ENCODE measurements at regions not wholly inside any gene's neighbourhood (a gene's known extent, or its start where the extent isn't known, plus 50 kb on each side); places are given as distances from the start of the nearest gene placed in this dataset.

- H3K27me3 ChIP-seq (ENCODE audit: insufficient read depth, low read length) = no peaks in the 10 kb centered on the region
- no peaks in the 10 kb centered on the region for H3K36me3 ChIP-seq (ENCODE audit: insufficient read depth, low read length)
- no peak overlapping the region for H3K9ac ChIP-seq (ENCODE audit: low read depth, low read length)
- H3K27ac ChIP-seq (ENCODE audit: low read depth, low read length) = no peak overlapping the region
- WGBS = 91% methylated on average over 5 of the region's 5 CpGs
- H3K4me1 ChIP-seq (ENCODE audit: insufficient read depth, low read length) = no peaks in the 10 kb centered on the region
- no peaks in the 10 kb centered on the region for H3K9me3 ChIP-seq (ENCODE audit: insufficient read depth, low read depth, low read length)
- H3K4me3 ChIP-seq (ENCODE audit: low read length) = no peak overlapping the region
Observed at GRCh38 chr1:169015464-169015863, 91.0 kb upstream of the ATP1B1 start.

GRCh38 chr1:169018751-169019150, 87.7 kb upstream of the ATP1B1 start:
- no peaks in the 10 kb centered on the region for H3K9me3 ChIP-seq (ENCODE audit: insufficient read depth, low read depth, low read length)
- H3K4me1 ChIP-seq (ENCODE audit: insufficient read depth, low read length) = no peaks in the 10 kb centered on the region
- WGBS = 85% methylated on average over 4 of the region's 4 CpGs
- no peak overlapping the region for H3K27ac ChIP-seq (ENCODE audit: low read depth, low read length)
- no peaks in the 10 kb centered on the region for H3K36me3 ChIP-seq (ENCODE audit: insufficient read depth, low read length)
- no peaks in the 10 kb centered on the region for H3K27me3 ChIP-seq (ENCODE audit: insufficient read depth, low read length)
- H3K9ac ChIP-seq (ENCODE audit: low read depth, low read length) = no peak overlapping the region
- H3K4me3 ChIP-seq (ENCODE audit: low read length) = no peak overlapping the region

GRCh38 chr1:169019419-169020058, 87.0 kb upstream of the ATP1B1 start:
- H3K4me3 ChIP-seq (ENCODE audit: low read length) = no peak overlapping the region
- no peaks in the 10 kb centered on the region for H3K4me1 ChIP-seq (ENCODE audit: insufficient read depth, low read length)
- no peaks in the 10 kb centered on the region for H3K27me3 ChIP-seq (ENCODE audit: insufficient read depth, low read length)
- WGBS = 79% methylated on average over 3 of the region's 3 CpGs
- H3K9me3 ChIP-seq (ENCODE audit: insufficient read depth, low read depth, low read length) = no peaks in the 10 kb centered on the region
- H3K36me3 ChIP-seq (ENCODE audit: insufficient read depth, low read length) = no peaks in the 10 kb centered on the region
- no peak overlapping the region for H3K27ac ChIP-seq (ENCODE audit: low read depth, low read length)
- no peak overlapping the region for H3K9ac ChIP-seq (ENCODE audit: low read depth, low read length)

DNA sequence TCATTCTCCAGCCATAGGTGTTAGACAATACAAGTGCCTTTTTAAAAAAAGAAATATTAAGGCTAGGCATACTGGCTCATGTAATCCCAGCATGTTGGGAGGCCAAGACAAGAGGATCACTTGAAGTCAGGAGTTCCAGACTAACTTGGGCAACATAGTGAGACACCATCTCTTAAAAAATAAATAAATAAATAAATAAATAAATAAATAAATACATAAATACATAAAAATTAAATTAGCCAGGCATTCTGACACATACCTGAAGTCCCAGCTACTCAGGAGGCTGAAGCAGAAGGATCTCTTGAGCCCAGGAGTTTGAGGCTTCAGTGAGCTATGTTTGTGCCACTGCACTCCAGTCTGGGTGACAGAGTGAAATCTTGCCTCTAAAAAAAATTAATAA, 85.8 kb upstream of the ATP1B1 start:
- Histone ChIP-seq H3K27ac (ENCODE audit: low read depth, low read length) (no peak overlapping the region), H3K4me3 (ENCODE audit: low read length) (no peak overlapping the region), H3K9ac (ENCODE audit: low read depth, low read length) (no peak overlapping the region), H3K4me1 (ENCODE audit: insufficient read depth, low read length) (no peaks in the 10 kb centered on the region), H3K36me3 (ENCODE audit: insufficient read depth, low read length) (no peaks in the 10 kb centered on the region), H3K9me3 (ENCODE audit: insufficient read depth, low read depth, low read length) (no peaks in the 10 kb centered on the region), H3K27me3 (ENCODE audit: insufficient read depth, low read length) (no peaks in the 10 kb centered on the region)

DNA sequence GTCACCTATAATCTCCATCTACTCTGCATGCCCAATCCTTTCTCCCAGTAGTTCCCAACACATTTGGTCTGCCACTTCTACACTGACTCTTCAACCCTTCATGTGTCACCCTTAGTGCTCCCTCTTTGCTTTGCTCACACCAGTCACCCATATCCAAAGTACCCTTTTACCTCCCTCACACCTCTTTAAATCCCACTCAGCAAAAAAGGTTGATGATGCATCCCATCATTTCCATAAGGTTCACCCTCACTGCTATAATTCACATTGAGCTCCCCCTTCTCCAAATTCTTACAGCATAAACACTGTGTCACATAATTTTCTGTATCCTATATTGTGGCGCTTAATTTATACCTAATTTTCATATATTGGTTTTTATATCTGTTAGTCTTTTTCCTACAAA, 83.8 kb upstream of the ATP1B1 start:
- no peak overlapping the region for H3K4me3 ChIP-seq (ENCODE audit: low read length)
- no CpG with 5 or more reads among the region's 1 CpG for WGBS
- no peak overlapping the region for H3K27ac ChIP-seq (ENCODE audit: low read depth, low read length)
- no peak overlapping the region for H3K9ac ChIP-seq (ENCODE audit: low read depth, low read length)
- H3K27me3 ChIP-seq (ENCODE audit: insufficient read depth, low read length) = no peaks in the 10 kb centered on the region
- H3K9me3 ChIP-seq (ENCODE audit: insufficient read depth, low read depth, low read length) = no peaks in the 10 kb centered on the region
- no peaks in the 10 kb centered on the region for H3K4me1 ChIP-seq (ENCODE audit: insufficient read depth, low read length)
- no peaks in the 10 kb centered on the region for H3K36me3 ChIP-seq (ENCODE audit: insufficient read depth, low read length)

GRCh38 chr1:169024255-169024654, 82.2 kb upstream of the ATP1B1 start:
- no peaks in the 10 kb centered on the region for H3K4me1 ChIP-seq (ENCODE audit: insufficient read depth, low read length)
- no peaks in the 10 kb centered on the region for H3K9me3 ChIP-seq (ENCODE audit: insufficient read depth, low read depth, low read length)

GRCh38 chr1:169024800-169025271, 81.7 kb upstream of the ATP1B1 start:
- no peak overlapping the region for H3K4me3 ChIP-seq (ENCODE audit: low read length)
- no peak overlapping the region for H3K9ac ChIP-seq (ENCODE audit: low read depth, low read length)
- no peaks in the 10 kb centered on the region for H3K36me3 ChIP-seq (ENCODE audit: insufficient read depth, low read length)
- H3K4me1 ChIP-seq (ENCODE audit: insufficient read depth, low read length) = no peaks in the 10 kb centered on the region
- H3K27ac ChIP-seq (ENCODE audit: low read depth, low read length) = no peak overlapping the region
- no peaks in the 10 kb centered on the region for H3K27me3 ChIP-seq (ENCODE audit: insufficient read depth, low read length)
- H3K9me3 ChIP-seq (ENCODE audit: insufficient read depth, low read depth, low read length) = no peaks in the 10 kb centered on the region
- WGBS = 97% methylated on average over 1 of the region's 1 CpG

More at GRCh38 chr1:169024255-169024654, 82.2 kb upstream of the ATP1B1 start:
- H3K9ac ChIP-seq (ENCODE audit: low read depth, low read length) = no peak overlapping the region
- H3K27me3 ChIP-seq (ENCODE audit: insufficient read depth, low read length) = no peaks in the 10 kb centered on the region
- H3K36me3 ChIP-seq (ENCODE audit: insufficient read depth, low read length) = no peaks in the 10 kb centered on the region
- H3K27ac ChIP-seq (ENCODE audit: low read depth, low read length) = no peak overlapping the region
- no peak overlapping the region for H3K4me3 ChIP-seq (ENCODE audit: low read length)

DNA sequence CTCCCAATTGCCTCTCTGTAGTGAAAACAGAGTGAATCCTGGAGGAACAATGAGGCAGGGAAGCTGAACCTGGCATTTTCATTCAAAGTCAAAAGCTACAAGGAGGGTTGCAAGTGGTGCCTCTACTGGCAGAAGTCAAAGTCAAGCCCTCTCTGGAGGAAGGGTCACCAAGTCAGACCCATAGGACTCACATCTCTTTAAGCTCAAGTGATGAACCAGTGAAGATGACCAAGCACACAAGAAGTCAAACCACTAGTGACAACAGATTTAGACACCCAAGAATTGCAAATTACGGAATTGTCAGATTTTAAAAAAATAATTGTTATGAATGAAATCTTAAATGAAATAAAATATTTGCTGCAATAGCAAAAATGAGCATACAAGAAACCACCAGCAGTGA, 81.1 kb upstream of the ATP1B1 start:
- H3K27me3 ChIP-seq (ENCODE audit: insufficient read depth, low read length) = no peaks in the 10 kb centered on the region
- no CpG with 5 or more reads among the region's 1 CpG for WGBS
- no peaks in the 10 kb centered on the region for H3K4me1 ChIP-seq (ENCODE audit: insufficient read depth, low read length)
- H3K27ac ChIP-seq (ENCODE audit: low read depth, low read length) = no peak overlapping the region
- H3K4me3 ChIP-seq (ENCODE audit: low read length) = no peak overlapping the region
- H3K36me3 ChIP-seq (ENCODE audit: insufficient read depth, low read length) = no peaks in the 10 kb centered on the region
- no peak overlapping the region for H3K9ac ChIP-seq (ENCODE audit: low read depth, low read length)
- no peaks in the 10 kb centered on the region for H3K9me3 ChIP-seq (ENCODE audit: insufficient read depth, low read depth, low read length)

DNA sequence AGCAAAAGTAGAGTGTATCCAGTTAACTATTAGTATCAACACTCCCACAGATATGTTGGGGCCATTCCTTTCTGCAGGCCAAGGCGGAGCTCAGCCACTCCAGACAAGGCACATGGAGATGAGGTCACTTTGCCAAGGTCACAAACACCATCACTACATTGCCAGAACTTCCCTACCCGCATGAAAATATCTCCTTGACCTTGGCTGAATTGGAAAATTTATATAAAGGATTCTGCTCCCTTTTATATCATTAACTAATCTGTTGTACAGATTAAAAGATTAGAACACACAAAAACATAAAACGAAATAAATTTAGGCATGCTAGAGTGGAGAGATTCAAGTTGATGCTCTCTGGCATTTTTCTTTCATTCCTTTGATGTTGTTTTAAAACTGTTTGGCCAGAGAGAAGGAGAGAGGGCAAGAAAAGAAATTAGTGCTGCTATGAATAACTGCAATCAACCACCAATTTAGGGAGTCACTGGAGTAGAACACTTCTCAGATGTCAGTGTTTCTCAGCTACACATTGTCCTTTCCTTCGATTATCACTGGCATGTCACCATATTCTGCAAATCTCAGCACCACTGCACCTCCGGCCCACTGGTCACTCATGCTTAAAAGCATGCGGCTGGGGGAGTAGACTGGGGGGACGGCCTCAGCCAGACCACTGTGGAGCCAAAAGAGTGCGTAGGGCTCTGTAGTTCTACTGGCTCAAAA, 78.7 kb upstream of the ATP1B1 start:
- Histone ChIP-seq H3K4me1 (ENCODE audit: insufficient read depth, low read length) (no peaks in the 10 kb centered on the region), H3K36me3 (ENCODE audit: insufficient read depth, low read length) (no peaks in the 10 kb centered on the region)

GRCh38 chr1:169031566-169032224, 74.8 kb upstream of the ATP1B1 start:
- Histone ChIP-seq H3K4me1 (ENCODE audit: insufficient read depth, low read length) (no peaks in the 10 kb centered on the region), H3K9ac (ENCODE audit: low read depth, low read length) (no peak overlapping the region), H3K36me3 (ENCODE audit: insufficient read depth, low read length) (no peaks in the 10 kb centered on the region), H3K27ac (ENCODE audit: low read depth, low read length) (no peak overlapping the region), H3K4me3 (ENCODE audit: low read length) (no peak overlapping the region), H3K9me3 (ENCODE audit: insufficient read depth, low read depth, low read length) (no peaks in the 10 kb centered on the region), H3K27me3 (ENCODE audit: insufficient read depth, low read length) (no peaks in the 10 kb centered on the region)
- WGBS = 83% methylated on average over 5 of the region's 5 CpGs

More for the DNA sequence above, 78.7 kb upstream of the ATP1B1 start:
- Histone ChIP-seq H3K4me3 (ENCODE audit: low read length) (no peak overlapping the region), H3K27ac (ENCODE audit: low read depth, low read length) (no peak overlapping the region), H3K9me3 (ENCODE audit: insufficient read depth, low read depth, low read length) (no peaks in the 10 kb centered on the region), H3K9ac (ENCODE audit: low read depth, low read length) (no peak overlapping the region), H3K27me3 (ENCODE audit: insufficient read depth, low read length) (no peaks in the 10 kb centered on the region)
- WGBS = 89% methylated on average over 7 of the region's 8 CpGs

GRCh38 chr1:169041366-169041765, 65.1 kb upstream of the ATP1B1 start:
- 92% methylated on average over 4 of the region's 4 CpGs for WGBS
- Histone ChIP-seq H3K27ac (ENCODE audit: low read depth, low read length) (no peak overlapping the region), H3K9ac (ENCODE audit: low read depth, low read length) (no peak overlapping the region), H3K4me1 (ENCODE audit: insufficient read depth, low read length) (no peaks in the 10 kb centered on the region), H3K27me3 (ENCODE audit: insufficient read depth, low read length) (no peaks in the 10 kb centered on the region), H3K36me3 (ENCODE audit: insufficient read depth, low read length) (no peaks in the 10 kb centered on the region), H3K9me3 (ENCODE audit: insufficient read depth, low read depth, low read length) (no peaks in the 10 kb centered on the region), H3K4me3 (ENCODE audit: low read length) (no peak overlapping the region)

Measured in HUES64 (cell line).